ENCODE measurements at regions not wholly inside any gene's neighbourhood (a gene's known extent, or its start where the extent isn't known, plus 50 kb on each side); places are given as distances from the start of the nearest gene placed in this dataset.

DNA sequence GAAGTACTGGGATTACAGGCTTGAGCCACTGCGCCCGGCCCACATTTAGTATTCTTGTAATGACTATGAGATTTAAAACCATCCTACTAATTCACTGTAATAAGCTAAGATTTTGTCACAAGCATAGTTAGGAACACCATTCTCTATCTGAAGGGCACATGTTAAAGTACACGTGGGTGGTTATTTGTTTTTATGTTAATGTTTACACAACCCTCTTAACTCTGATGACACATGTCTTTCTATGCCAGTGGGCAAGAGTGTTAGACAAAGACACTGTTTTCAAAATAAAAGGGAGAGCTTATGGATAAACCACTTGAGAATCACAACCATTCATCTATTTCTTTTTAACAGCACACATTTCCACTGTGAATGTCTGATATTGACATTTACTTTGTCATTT, 537.6 kb upstream of the IL12A start:
- Mint-ChIP-seq H3K27ac (ENCODE audit: unreplicated experiment) (no peak overlapping the region), H3K36me3 (ENCODE audit: unreplicated experiment) (no peaks in the 10 kb centered on the region), H3K4me3 (ENCODE audit: unreplicated experiment) (no peak overlapping the region), H3K9me3 (ENCODE audit: unreplicated experiment) (no peaks in the 10 kb centered on the region), H3K27me3 (ENCODE audit: unreplicated experiment) (no peaks in the 10 kb centered on the region), H3K4me1 (ENCODE audit: low read depth, unreplicated experiment) (no peaks in the 10 kb centered on the region)
- TF ChIP-seq, protein P1, sequence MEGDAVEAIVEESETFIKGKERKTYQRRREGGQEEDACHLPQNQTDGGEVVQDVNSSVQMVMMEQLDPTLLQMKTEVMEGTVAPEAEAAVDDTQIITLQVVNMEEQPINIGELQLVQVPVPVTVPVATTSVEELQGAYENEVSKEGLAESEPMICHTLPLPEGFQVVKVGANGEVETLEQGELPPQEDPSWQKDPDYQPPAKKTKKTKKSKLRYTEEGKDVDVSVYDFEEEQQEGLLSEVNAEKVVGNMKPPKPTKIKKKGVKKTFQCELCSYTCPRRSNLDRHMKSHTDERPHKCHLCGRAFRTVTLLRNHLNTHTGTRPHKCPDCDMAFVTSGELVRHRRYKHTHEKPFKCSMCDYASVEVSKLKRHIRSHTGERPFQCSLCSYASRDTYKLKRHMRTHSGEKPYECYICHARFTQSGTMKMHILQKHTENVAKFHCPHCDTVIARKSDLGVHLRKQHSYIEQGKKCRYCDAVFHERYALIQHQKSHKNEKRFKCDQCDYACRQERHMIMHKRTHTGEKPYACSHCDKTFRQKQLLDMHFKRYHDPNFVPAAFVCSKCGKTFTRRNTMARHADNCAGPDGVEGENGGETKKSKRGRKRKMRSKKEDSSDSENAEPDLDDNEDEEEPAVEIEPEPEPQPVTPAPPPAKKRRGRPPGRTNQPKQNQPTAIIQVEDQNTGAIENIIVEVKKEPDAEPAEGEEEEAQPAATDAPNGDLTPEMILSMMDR (IDR thresholded peaks at IDR 0.05; ENCODE audit: partially characterized antibody, unreplicated experiment), result no peak
- DNase-seq, result no peak

DNA sequence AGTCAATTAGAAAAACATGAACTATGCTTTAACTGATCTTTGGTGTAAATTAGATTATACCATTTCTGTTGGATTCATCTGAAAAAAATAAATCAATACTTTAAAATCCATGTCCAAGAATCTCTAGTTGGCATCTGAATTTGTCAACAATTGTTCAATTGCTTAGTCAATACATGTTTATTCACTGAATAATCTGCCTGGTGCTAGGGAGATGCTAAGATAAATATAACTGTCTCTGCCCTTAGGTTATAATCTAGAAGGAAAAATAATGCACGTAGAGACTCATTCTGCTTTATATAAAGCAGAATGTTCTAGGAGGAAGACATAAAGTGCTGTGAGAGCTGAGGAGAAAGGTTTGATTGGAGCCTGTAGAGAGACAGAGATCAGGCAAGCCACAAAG, 537.2 kb upstream of the IL12A start:
- Mint-ChIP-seq H3K4me1 (ENCODE audit: low read depth, unreplicated experiment) (no peaks in the 10 kb centered on the region), H3K4me3 (ENCODE audit: unreplicated experiment) (no peak overlapping the region), H3K27ac (ENCODE audit: unreplicated experiment) (no peak overlapping the region), H3K9me3 (ENCODE audit: unreplicated experiment) (no peaks in the 10 kb centered on the region), H3K36me3 (ENCODE audit: unreplicated experiment) (no peaks in the 10 kb centered on the region), H3K27me3 (ENCODE audit: unreplicated experiment) (no peaks in the 10 kb centered on the region)
- TF ChIP-seq, protein P1 (IDR thresholded peaks at IDR 0.05; ENCODE audit: partially characterized antibody, unreplicated experiment), result no peak
- no peak for DNase-seq

DNA sequence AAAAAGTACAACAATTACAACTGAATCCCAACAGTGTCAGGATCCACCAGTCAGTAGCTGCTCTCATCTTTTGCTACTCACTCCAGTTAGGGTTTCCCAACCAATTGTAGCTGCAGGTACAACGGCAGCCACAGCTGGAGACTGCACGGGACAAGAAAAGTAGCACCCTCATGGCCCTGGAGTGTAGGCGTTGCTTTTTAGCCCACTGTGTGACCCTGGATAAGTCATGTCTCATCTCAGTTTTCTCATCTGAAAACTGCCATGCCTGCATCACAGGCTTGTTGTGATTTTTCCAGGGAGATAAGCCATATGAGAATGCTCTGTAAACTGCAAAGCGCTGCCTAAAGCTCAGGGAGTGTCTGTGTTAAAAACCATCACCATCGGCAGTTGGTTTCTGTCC, 535.6 kb upstream of the IL12A start:
- no peaks in the 10 kb centered on the region for H3K36me3 Mint-ChIP-seq (ENCODE audit: unreplicated experiment)
- no peak overlapping the region for H3K27ac Mint-ChIP-seq (ENCODE audit: unreplicated experiment)
- H3K4me1 Mint-ChIP-seq (ENCODE audit: low read depth, unreplicated experiment), result no peaks in the 10 kb centered on the region
- no peaks in the 10 kb centered on the region for H3K27me3 Mint-ChIP-seq (ENCODE audit: unreplicated experiment)
- DNase-seq, result no peak
- H3K9me3 Mint-ChIP-seq (ENCODE audit: unreplicated experiment), result no peaks in the 10 kb centered on the region
- H3K4me3 Mint-ChIP-seq (ENCODE audit: unreplicated experiment), result no peak overlapping the region
- TF ChIP-seq, protein P1 (IDR thresholded peaks at IDR 0.05; ENCODE audit: partially characterized antibody, unreplicated experiment), result no peak

DNA sequence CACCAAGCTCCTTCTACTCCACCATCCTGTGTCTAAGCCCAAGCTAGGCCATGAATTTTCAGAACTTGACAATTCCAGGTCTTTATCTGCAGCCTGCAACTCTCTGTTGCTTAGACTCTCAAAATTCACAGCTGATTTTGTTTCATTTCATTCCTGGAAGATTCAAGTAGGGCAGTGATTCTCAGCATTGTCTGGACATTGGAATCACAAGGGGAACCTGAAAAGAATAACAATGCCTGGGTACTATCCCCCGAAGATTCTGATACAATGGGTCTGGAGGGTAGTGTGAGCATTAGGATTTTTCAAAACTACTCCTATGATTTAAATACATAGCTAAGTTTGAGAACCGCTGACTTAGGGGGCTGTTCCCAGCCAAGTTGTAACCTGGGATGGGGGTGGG, 534.7 kb upstream of the IL12A start:
- Mint-ChIP-seq H3K4me3 (ENCODE audit: unreplicated experiment) (no peak overlapping the region), H3K27ac (ENCODE audit: unreplicated experiment) (no peak overlapping the region), H3K27me3 (ENCODE audit: unreplicated experiment) (no peaks in the 10 kb centered on the region), H3K36me3 (ENCODE audit: unreplicated experiment) (no peaks in the 10 kb centered on the region), H3K9me3 (ENCODE audit: unreplicated experiment) (no peaks in the 10 kb centered on the region), H3K4me1 (ENCODE audit: low read depth, unreplicated experiment) (no peaks in the 10 kb centered on the region)
- TF ChIP-seq, protein P1 (IDR thresholded peaks at IDR 0.05; ENCODE audit: partially characterized antibody, unreplicated experiment), result no peak
- no peak for DNase-seq

DNA sequence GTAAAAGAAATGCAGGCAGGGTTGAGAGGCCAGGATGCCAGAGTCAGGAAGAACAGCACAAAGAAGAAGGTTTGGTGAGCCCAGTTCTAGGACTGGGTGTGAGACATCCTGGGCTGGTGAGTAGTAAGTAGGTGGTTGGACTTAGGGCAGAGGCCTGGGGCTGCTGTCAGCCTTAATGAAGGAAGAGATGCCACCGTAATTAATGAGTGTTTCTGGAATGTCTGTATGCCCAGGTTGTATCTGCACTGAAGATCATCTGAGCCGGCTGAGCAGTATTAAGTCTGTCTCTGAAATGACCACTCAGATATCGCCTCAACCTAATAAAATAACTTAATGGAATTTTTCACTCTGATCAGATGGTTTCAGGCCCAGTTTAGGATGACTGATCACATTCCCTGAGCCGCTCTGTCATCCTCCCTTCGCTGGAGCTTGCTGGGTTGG, 532.9 kb upstream of the IL12A start:
- H3K27ac Mint-ChIP-seq (ENCODE audit: unreplicated experiment), result no peak overlapping the region
- DNase-seq, result no peak
- H3K4me3 Mint-ChIP-seq (ENCODE audit: unreplicated experiment), result no peak overlapping the region
- H3K4me1 Mint-ChIP-seq (ENCODE audit: low read depth, unreplicated experiment), result no peaks in the 10 kb centered on the region
- H3K36me3 Mint-ChIP-seq (ENCODE audit: unreplicated experiment), result no peaks in the 10 kb centered on the region
- no peaks in the 10 kb centered on the region for H3K9me3 Mint-ChIP-seq (ENCODE audit: unreplicated experiment)
- TF ChIP-seq, protein P1 (IDR thresholded peaks at IDR 0.05; ENCODE audit: partially characterized antibody, unreplicated experiment), result no peak
- H3K27me3 Mint-ChIP-seq (ENCODE audit: unreplicated experiment), result no peaks in the 10 kb centered on the region
